LoVo (cell line): ENCODE measurements at regions not wholly inside any gene's neighbourhood (a gene's known extent, or its start where the extent isn't known, plus 50 kb on each side); places are given as distances from the start of the nearest gene placed in this dataset.
"Not testable (repeated sequence)": the region's sequence is repeated elsewhere in the genome, so short reads cannot be mapped to it uniquely, and the experiment has no call there.

Source experiments
- DNase-seq: peaks from one replicate; pipeline ENCODE4 v3.0.0-alpha.2; 2016; ENCODE audit warnings: low spot score

GRCh38 chrX:47302396-47302795 is 68.0 kb upstream of the ZNF157 start:
- no peak for DNase-seq

- DNase-seq = not testable (repeated sequence)
Observed at GRCh38 chrX:47306471-47307023, 63.8 kb upstream of the ZNF157 start.

GRCh38 chrX:47311932-47312774 is 58.2 kb upstream of the ZNF157 start:
- peak; percentile 13 for DNase-seq

GRCh38 chrX:47313056-47313455 is 57.3 kb upstream of the ZNF157 start:
- no peak for DNase-seq

- DNase-seq = no peak
Observed at GRCh38 chrX:47316276-47317025, 53.9 kb upstream of the ZNF157 start.
